CD4-positive, alpha-beta memory T cell (primary cell): ENCODE measurements at regions not wholly inside any gene's neighbourhood (a gene's known extent, or its start where the extent isn't known, plus 50 kb on each side); places are given as distances from the start of the nearest gene placed in this dataset.

ENCODE experiments used
- CTCF ChIA-PET: fragments of 350-600 bp; sonication (Branson Sonifier 250); formaldehyde crosslinking; loops from one replicate; lab custom pipeline; 2021; ENCODE audit warnings: inconsistent platforms; ENCODE audit not compliant: partially characterized antibody; lab: Charles Lee
- POLR2A ChIA-PET: fragments of 350-600 bp; sonication (Branson Sonifier 250); formaldehyde crosslinking; loops from one replicate; lab custom pipeline; 2021; ENCODE audit not compliant: partially characterized antibody; lab: Charles Lee
- DNase-seq, 5 donors: peaks; one replicate each; pipeline versions ENCODE4 v3.0.0 to v3.0.0-alpha.2; 2020 to 2022; ENCODE audit warnings: mixed read lengths in 1 of 5
- H3K27ac ChIP-seq: one replicate; pipeline ENCODE4 v1.7.0; 2013; ENCODE audit warnings: low read depth, low read length
- H3K27me3 ChIP-seq: 2 replicates; pipeline ENCODE4 v1.7.0; 2013; ENCODE audit warnings: mild to moderate bottlenecking, low read length, moderate library complexity; ENCODE audit not compliant: insufficient read depth
- H3K36me3 ChIP-seq: 2 replicates; pipeline ENCODE4 v1.7.0; 2013; ENCODE audit warnings: mild to moderate bottlenecking, low read length, moderate library complexity; ENCODE audit not compliant: insufficient read depth
- H3K4me1 ChIP-seq: 2 replicates; pipeline ENCODE4 v1.7.0; 2013; ENCODE audit warnings: mild to moderate bottlenecking, low read length, moderate library complexity; ENCODE audit not compliant: insufficient read depth
- H3K4me3 ChIP-seq, 2 donors: one replicate each; pipeline ENCODE4 v1.7.0; 2013; ENCODE audit warnings: low read length in 2 of 2, mild to moderate bottlenecking in 1 of 2
- H3K9me3 ChIP-seq, 2 donors: one replicate each; pipeline ENCODE4 v1.7.0; 2013; ENCODE audit warnings: low read length in 2 of 2, control low read depth in 1 of 2; ENCODE audit not compliant: control insufficient read depth in 1 of 2
- H3K27ac Mint-ChIP-seq, 7 donors: one replicate each; pipeline ENCODE4 v1.8.0; 2020 to 2021; ENCODE audit warnings: mixed read lengths in 7 of 7, mild to moderate bottlenecking in 6 of 7, inconsistent platforms in 3 of 7, moderate library complexity in 3 of 7
- H3K27me3 Mint-ChIP-seq, 2 donors: one replicate each; pipeline ENCODE4 v1.8.0; 2020 to 2021; ENCODE audit warnings: mixed read lengths in 2 of 2
- H3K36me3 Mint-ChIP-seq, 2 donors: one replicate each; pipeline ENCODE4 v1.8.0; 2020 to 2021; ENCODE audit warnings: mixed read lengths in 2 of 2, inconsistent platforms in 1 of 2, mild to moderate bottlenecking in 1 of 2
- H3K4me1 Mint-ChIP-seq, 4 donors: one replicate each; pipeline ENCODE4 v1.8.0; 2020 to 2021; ENCODE audit warnings: mixed read lengths in 4 of 4, mild to moderate bottlenecking in 1 of 4
- H3K4me3 Mint-ChIP-seq, 8 donors: one replicate each; pipeline ENCODE4 v1.8.0; 2020 to 2021; ENCODE audit warnings: mixed read lengths in 8 of 8, mild to moderate bottlenecking in 7 of 8, moderate library complexity in 6 of 8, inconsistent platforms in 3 of 8
- H3K9me3 Mint-ChIP-seq, 8 donors: one replicate each; pipeline ENCODE4 v1.8.0; 2020 to 2021; ENCODE audit warnings: mixed read lengths in 8 of 8, mild to moderate bottlenecking in 5 of 8, inconsistent platforms in 3 of 8, moderate library complexity in 1 of 8
- intact Hi-C: fragments of 100-400 bp; cut with micrococcal nuclease; formaldehyde crosslinking; loops from one replicate; pipeline ENCODE4 v1.15.1; 2023

DNA sequence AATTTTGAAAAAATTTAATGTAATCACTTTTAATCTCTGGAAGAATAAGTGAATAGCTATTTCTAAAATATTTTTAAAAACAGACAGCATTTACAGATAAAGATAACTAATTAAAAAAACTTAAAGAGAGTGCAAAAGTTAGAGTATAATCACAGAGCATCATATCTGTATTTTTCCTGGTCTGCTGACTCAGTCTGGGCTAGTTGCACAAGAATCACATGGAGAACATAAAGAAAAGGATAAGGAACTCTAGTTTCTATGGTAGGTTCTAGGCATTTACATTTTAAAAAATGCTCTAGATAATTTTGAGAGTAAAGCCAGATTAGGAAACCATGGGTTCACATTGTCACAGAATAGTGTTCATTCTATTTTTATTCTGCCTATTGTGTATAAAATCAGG, 347.4 kb downstream of the PSAT1 start:
- H3K9me3 Mint-ChIP-seq, result peaks cover 0 to 24% (median 10%) of the 10 kb centered on the region in 8 donors
- H3K36me3 ChIP-seq, result no peaks in the 10 kb centered on the region

GRCh38 chr9:78654324-78654723, 357.4 kb downstream of the PSAT1 start:
- no peaks in the 10 kb centered on the region for H3K36me3 Mint-ChIP-seq
- POLR2A ChIA-PET, result no interaction called here
- no peaks in the 10 kb centered on the region for H3K27me3 Mint-ChIP-seq
- no peaks in the 10 kb centered on the region for H3K4me1 Mint-ChIP-seq
- Histone ChIP-seq H3K4me3 (no peak overlapping the region), H3K36me3 (no peaks in the 10 kb centered on the region), H3K27me3 (no peaks in the 10 kb centered on the region), H3K4me1 (no peaks in the 10 kb centered on the region), H3K9me3 (no peaks in the 10 kb centered on the region), H3K27ac (no peak overlapping the region)
- H3K9me3 Mint-ChIP-seq, result peaks cover 0 to 6% (median 0%) of the 10 kb centered on the region in 8 donors
- intact Hi-C loops, result no loop called here
- CTCF ChIA-PET, result no interaction called here
- H3K27ac Mint-ChIP-seq, result no peak overlapping the region
- DNase-seq, result no peak
- no peak overlapping the region for H3K4me3 Mint-ChIP-seq

More for the DNA sequence above, 347.4 kb downstream of the PSAT1 start:
- intact Hi-C loops, result no loop called here
- Histone ChIP-seq H3K27me3 (no peaks in the 10 kb centered on the region), H3K27ac (no peak overlapping the region), H3K4me1 (no peaks in the 10 kb centered on the region), H3K9me3 (no peaks in the 10 kb centered on the region), H3K4me3 (no peak overlapping the region)
- ChIA-PET POLR2A (no interaction called here), CTCF (no interaction called here)
- no peaks in the 10 kb centered on the region for H3K27me3 Mint-ChIP-seq
- no peaks in the 10 kb centered on the region for H3K36me3 Mint-ChIP-seq
- no peak overlapping the region for H3K4me3 Mint-ChIP-seq
- DNase-seq, result no peak
- H3K4me1 Mint-ChIP-seq, result no peaks in the 10 kb centered on the region
- H3K27ac Mint-ChIP-seq, result no peak overlapping the region

DNA sequence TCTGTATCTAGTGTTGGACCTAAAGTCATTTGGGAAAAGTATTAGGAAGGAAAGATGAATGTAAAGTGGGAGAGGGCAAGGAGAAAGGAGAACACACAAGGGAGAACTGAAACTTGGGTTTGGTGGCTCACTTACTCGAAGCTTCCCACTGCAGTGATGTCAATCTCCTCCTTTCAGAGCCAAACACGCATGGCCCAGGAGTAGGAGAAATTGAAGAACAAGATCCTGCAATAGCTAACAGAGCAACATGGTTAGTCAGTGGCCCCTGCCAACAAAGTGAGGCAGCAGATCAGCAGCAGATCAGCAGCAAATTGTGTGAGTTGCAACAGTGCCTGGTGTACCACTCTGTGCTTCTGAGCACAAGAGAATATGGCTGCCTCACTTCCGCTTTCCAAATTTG, 366.4 kb downstream of the PSAT1 start:
- no peak overlapping the region for H3K27ac Mint-ChIP-seq
- Histone ChIP-seq H3K27me3 (no peaks in the 10 kb centered on the region), H3K9me3 (no peaks in the 10 kb centered on the region), H3K36me3 (no peaks in the 10 kb centered on the region), H3K27ac (no peak overlapping the region), H3K4me3 (no peak overlapping the region), H3K4me1 (no peaks in the 10 kb centered on the region)
- ChIA-PET CTCF (no interaction called here), POLR2A (no interaction called here)
- no peaks in the 10 kb centered on the region for H3K27me3 Mint-ChIP-seq
- no peaks in the 10 kb centered on the region for H3K4me1 Mint-ChIP-seq
- no peak overlapping the region for H3K4me3 Mint-ChIP-seq
- no peak for DNase-seq
- intact Hi-C loops, result no loop called here
- peaks cover 0 to 13% (median 3%) of the 10 kb centered on the region in 8 donors for H3K9me3 Mint-ChIP-seq
- no peaks in the 10 kb centered on the region for H3K36me3 Mint-ChIP-seq

DNA sequence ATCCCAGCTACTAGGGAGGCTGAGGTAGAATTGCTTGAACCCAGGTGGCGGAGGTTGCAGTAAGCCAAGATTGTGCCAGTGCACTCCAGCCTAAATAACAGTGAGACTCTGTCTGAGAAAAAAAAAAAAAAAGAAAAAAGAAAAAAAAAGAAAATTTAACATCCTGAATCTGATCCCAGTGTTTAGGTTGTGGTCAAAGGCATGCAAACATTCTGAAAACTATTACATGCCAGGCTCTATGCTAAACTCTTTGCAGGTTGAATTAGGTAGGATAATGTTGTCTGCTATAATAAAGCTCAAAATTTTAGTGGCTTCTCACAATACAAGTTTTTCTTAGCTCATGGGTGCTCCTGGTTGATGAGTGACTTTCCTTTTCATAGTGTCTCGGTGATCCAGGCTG, 367.4 kb downstream of the PSAT1 start:
- Histone ChIP-seq H3K4me1 (no peaks in the 10 kb centered on the region), H3K9me3 (no peaks in the 10 kb centered on the region), H3K27ac (no peak overlapping the region), H3K36me3 (no peaks in the 10 kb centered on the region), H3K4me3 (no peak overlapping the region), H3K27me3 (no peaks in the 10 kb centered on the region)
- intact Hi-C loops, result no loop called here
- Mint-ChIP-seq H3K9me3 (peaks cover 0 to 13% (median 3%) of the 10 kb centered on the region in 8 donors), H3K27me3 (no peaks in the 10 kb centered on the region), H3K4me1 (no peaks in the 10 kb centered on the region), H3K36me3 (no peaks in the 10 kb centered on the region), H3K4me3 (no peak overlapping the region), H3K27ac (no peak overlapping the region)
- ChIA-PET POLR2A (no interaction called here), CTCF (interaction anchor here (1.3 kb wide), 1 partner anchor 10 kb away, joined by 3 read pairs; no protein-coding TSS in a partner anchor)
- DNase-seq, result no peak

GRCh38 chr9:78666818-78667414, 370.0 kb downstream of the PSAT1 start:
- H3K4me3 ChIP-seq, result no peak overlapping the region
- H3K9me3 Mint-ChIP-seq, result peaks cover 0 to 10% (median 3%) of the 10 kb centered on the region in 8 donors
- no peak for DNase-seq
- no peak overlapping the region for H3K4me3 Mint-ChIP-seq
- H3K27me3 ChIP-seq, result no peaks in the 10 kb centered on the region
- POLR2A ChIA-PET, result no interaction called here
- intact Hi-C loops, result no loop called here
- H3K4me1 Mint-ChIP-seq, result no peaks in the 10 kb centered on the region
- H3K36me3 Mint-ChIP-seq, result no peaks in the 10 kb centered on the region
- no peak overlapping the region for H3K27ac Mint-ChIP-seq
- H3K9me3 ChIP-seq, result no peaks in the 10 kb centered on the region
- no peak overlapping the region for H3K27ac ChIP-seq
- no peaks in the 10 kb centered on the region for H3K4me1 ChIP-seq
- CTCF ChIA-PET, result no interaction called here
- no peaks in the 10 kb centered on the region for H3K27me3 Mint-ChIP-seq
- no peaks in the 10 kb centered on the region for H3K36me3 ChIP-seq

DNA sequence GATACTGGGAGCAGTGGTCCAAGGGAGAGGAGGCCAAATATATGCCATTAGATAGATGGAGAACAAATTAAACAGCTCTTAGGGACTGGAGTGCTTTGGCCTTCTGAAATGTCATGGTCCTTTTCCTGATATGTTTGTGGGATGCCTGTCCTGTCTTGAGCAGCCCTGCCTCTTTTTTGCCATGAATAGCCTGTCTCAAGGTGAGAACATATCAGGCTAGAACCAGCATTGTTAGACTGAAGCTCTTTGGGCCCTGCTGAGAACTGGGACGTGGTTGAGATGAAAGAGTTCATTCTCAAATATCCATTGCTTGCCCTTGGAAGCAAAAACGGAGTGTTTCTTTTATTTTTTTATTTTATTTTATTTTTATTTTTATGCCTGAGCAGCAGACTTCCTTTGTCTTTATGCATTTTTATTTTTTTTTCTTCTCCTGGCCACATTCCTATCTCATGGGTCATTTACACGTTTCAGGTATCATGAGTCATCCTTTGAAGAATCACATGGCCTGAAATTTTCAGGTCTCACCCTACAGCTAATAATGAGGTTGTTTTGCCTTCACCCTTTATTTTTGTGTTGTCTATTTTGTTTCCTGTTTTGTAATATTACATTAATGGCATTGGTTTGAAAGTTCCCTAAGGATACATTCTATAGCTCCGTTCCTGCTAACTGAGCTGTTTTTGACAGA, 371.4 kb downstream of the PSAT1 start:
- DNase-seq, result no peak
- Mint-ChIP-seq H3K27me3 (no peaks in the 10 kb centered on the region), H3K36me3 (no peaks in the 10 kb centered on the region), H3K27ac (no peak overlapping the region), H3K4me1 (no peaks in the 10 kb centered on the region), H3K9me3 (peaks cover 0 to 10% (median 3%) of the 10 kb centered on the region in 8 donors), H3K4me3 (no peak overlapping the region)
- ChIA-PET CTCF (no interaction called here), POLR2A (no interaction called here)
- no peak overlapping the region for H3K4me3 ChIP-seq
- H3K27me3 ChIP-seq, result no peaks in the 10 kb centered on the region
- H3K4me1 ChIP-seq, result no peaks in the 10 kb centered on the region
- H3K27ac ChIP-seq, result no peak overlapping the region
- no peaks in the 10 kb centered on the region for H3K36me3 ChIP-seq
- no peaks in the 10 kb centered on the region for H3K9me3 ChIP-seq
- intact Hi-C loops, result no loop called here

DNA sequence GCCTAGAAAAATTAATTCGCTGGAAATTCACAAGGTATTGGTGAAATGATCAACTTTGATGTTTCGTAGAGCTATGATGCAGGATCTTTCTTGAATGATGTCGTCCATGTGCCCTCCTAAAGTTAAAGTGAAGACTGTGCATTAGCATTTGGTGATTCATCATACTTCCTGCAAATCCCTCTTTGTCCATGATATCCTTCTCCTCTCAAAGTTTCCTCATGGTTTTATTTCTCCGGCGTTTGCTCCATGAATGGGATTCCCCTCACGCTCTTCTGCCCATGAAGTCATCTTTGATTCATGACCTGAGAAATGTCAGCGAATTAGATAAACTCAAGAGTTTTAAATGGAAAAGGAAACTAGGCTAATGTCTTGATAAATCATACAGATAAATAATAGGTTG, 372.7 kb downstream of the PSAT1 start:
- no peak overlapping the region for H3K27ac Mint-ChIP-seq
- H3K4me1 Mint-ChIP-seq, result no peaks in the 10 kb centered on the region
- intact Hi-C loops, result no loop called here
- H3K36me3 Mint-ChIP-seq, result no peaks in the 10 kb centered on the region
- Histone ChIP-seq H3K27me3 (no peaks in the 10 kb centered on the region), H3K4me1 (no peaks in the 10 kb centered on the region), H3K4me3 (no peak overlapping the region), H3K9me3 (no peaks in the 10 kb centered on the region), H3K27ac (no peak overlapping the region), H3K36me3 (no peaks in the 10 kb centered on the region)
- H3K9me3 Mint-ChIP-seq, result peaks cover 0 to 12% (median 1%) of the 10 kb centered on the region in 8 donors
- H3K27me3 Mint-ChIP-seq, result no peaks in the 10 kb centered on the region
- H3K4me3 Mint-ChIP-seq, result no peak overlapping the region
- ChIA-PET POLR2A (no interaction called here), CTCF (no interaction called here)
- DNase-seq, result no peak
